ENCODE measurements at regions not wholly inside any gene's neighbourhood (a gene's known extent, or its start where the extent isn't known, plus 50 kb on each side); places are given as distances from the start of the nearest gene placed in this dataset.
"Not testable (repeated sequence)": the region's sequence is repeated elsewhere in the genome, so short reads cannot be mapped to it uniquely, and the experiment has no call there.

DNA sequence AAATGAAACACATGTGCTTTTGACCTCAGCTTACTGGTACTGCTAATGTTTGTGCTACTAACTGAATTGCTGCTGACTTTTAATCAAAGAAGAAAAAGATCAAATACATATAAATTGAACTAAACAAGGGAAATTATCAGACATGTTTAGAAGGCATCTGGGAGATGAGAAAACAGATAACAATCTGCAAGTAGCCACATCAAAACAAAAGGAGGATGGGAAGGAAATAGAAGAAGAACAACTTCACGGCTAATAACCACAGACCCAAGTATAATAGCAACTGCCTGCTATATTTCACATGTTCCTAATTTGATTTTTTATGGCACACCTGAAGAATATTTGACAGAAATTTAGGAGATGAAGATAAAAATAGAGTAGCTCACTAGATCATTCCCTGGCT is 542.6 kb upstream of the SYT4 start:
- DNase-seq, result no peak

DNA sequence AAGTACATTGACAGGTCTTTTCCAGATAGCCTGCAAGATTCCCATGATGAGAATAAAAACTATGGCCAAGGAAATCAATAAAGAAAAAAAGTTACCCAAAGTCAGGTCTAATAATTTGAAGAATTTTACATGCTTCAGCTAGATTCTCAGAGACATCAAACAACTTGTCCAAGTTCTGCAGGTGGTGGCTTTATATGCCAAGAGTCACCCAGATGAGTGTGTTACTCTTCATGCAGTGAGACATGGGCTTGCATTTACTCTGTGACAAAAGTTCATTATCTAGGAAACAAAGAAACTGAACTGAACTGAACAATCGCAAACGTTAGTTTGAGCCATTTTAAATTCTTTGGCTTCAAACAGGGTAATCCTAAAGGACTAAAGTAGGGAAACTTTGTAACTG is 548.5 kb upstream of the SYT4 start:
- DNase-seq, result no peak

DNA sequence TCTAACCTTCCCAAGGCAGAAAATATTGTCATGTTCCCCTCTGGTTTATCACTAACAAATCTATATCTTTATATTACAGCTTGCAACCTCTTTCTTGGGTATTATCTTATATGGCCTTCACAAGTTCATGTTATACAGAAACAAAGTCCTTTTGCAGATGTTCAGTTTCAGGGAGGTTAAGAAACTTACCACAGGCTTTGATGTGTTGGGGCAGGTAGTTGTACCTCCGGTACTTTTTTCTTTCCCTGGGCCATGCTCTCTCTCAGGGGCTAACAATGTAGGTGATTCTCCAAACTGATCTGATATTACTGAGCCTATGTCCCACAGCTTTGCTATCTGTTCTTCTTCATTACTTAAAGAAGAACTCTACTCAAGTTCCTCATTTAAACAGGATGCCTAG is 548.9 kb upstream of the SYT4 start:
- DNase-seq, result no peak

DNA sequence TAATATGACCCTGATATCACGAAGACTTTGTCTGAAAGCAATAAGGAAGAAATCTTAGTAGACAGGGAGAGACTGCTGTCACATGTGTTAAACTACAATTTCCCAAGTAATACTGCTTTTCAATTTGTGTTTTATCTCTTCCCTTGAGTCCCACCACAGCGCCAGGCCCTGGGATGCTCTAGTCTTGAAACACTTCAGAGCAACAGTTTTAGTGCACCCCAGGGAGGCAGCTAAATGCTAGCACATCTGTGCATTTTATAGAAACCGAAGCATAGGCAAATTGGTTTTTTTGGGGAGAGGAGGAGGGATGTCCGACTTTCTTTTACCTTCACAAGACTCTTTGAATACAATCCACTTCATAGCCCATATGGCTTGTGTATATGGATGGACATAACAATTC is 550.0 kb upstream of the SYT4 start:
- DNase-seq, result no peak

DNA sequence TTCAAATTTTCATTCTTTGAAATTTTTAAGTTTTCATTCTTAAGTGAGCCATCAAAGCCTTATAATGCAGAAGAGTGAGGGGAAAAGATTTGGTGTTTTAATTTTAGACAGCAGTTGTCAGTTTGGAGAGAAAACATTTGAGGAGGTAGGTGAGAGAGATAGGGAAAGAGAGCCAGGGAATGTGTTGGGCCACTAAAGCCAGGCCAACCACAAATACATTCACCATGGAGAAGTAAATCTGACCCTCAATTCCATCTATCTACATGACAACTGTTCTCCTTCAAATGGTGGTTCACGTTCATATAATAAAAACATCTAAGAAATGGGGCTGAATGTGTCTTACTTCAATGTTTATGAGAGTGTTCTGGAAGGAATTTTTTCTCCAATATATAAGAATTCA is 553.0 kb upstream of the SYT4 start:
- DNase-seq, result no peak

DNA sequence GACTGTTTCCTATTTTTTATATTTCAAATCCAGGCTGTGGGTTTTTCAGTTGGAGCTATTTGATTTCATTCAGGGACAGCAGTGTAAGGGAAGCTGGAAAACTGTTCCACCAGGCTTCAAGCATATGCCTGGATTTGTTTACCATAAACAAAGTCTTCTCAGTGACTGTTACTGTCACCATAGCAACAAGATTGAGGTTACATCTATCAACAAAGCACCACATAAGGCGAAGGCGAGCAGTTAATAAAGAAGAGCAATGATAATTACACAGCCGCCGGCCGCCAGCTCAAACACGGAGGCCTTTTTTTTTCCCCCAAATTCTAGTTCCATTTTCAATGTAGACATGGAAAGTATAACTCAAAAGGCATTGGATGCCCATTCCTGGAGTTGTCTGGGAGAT is 553.7 kb upstream of the SYT4 start:
- no peak for DNase-seq

DNA sequence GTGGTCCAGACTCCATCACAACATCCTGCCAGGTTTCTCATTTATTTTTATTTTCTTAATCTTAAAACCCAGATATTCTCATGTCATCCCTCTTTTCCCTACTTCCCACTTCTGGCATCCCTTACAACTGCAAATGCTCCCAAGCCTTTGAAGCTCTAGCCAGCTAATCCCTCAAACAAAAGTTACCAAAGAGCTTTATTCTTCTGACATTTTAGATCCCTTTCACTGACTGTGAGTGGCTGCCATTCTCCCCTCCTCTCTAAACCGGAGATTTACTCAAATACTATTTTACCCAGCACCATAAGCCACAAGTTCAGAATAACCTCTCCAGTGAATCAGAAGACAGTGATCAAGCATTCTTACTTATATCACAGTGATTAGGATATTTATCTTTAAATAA is 569.0 kb upstream of the SYT4 start:
- no peak for DNase-seq

DNA sequence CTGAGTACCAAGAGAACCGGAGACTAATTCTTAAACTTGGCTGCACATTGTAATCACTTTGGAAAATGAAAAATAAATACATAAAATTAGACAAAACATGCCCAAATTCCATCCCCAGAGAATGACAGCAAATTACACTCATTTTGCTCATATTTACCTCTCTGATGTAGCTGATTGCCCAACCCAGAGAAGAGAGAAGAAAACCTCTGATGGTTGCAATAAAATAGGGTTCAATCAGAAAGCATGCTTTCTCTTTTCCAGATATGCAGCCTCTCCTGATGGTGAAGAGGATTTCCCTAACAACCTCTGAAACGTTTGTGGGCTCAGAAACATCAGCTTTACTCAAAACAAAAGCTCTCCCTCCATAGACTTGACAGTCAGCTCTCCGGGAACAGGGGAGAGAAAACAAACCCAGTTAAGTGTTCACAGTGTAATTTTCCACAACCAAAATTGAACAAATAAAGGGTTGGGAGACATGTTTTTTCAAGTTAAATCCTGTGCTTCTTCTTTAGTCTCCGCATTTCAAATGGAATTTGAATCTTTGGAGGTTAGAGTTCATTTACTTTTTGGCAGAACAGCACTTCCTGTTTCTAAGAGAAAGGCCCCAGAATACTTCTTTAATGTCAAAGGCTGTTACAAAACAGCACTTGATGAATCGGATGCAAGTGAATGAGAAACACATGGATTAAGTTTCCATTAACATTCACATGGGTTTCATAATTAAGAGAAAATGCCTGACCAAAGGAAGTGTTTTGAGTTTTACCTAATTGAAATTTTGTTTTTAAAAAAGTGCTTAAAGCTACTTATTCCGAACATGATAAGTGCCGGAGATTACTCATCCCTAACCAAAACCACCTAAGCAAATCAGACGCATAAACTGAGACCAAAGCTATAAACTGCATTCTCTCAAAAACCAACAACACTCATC is 570.1 kb upstream of the SYT4 start:
- DNase-seq, result no peak

DNA sequence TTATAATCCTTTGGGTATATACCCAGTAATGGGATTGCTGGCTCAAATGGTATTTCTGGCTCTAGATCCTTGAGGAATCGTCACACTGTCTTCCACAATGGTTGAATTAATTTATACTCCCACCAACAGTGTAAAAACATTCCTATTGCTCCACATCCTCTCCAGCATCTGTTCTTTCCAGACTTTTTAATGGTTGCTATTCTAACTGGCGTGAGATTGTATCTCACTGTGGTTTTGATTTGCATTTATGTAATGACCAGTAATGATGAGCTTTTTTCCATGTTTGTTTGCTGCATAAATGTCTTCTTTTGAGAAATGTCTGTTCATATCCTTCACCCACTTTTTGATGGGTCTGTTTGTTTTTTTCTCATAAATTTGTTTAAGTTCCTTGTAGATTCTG is 572.5 kb upstream of the SYT4 start:
- DNase-seq, result not testable (repeated sequence)

DNA sequence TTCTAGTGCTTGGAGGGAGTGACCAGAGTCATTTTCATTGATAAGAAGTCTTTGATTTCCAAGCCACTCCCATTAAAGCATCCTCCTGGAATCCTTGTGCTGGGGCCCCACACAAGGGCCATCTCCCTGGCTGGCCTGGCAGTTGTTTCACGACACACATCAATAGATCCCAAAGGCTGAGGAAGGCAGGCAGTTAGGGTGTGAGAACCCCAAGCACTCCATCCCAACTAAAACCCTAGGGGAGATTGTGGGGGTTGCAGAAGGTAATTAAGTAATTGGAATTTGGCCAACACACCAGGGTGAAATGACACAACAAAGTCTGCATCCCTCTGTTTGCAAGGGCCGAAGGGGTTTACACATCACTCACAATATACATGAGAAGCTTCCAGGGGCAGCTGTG is 578.1 kb upstream of the SYT4 start:
- DNase-seq, result no peak

DNA sequence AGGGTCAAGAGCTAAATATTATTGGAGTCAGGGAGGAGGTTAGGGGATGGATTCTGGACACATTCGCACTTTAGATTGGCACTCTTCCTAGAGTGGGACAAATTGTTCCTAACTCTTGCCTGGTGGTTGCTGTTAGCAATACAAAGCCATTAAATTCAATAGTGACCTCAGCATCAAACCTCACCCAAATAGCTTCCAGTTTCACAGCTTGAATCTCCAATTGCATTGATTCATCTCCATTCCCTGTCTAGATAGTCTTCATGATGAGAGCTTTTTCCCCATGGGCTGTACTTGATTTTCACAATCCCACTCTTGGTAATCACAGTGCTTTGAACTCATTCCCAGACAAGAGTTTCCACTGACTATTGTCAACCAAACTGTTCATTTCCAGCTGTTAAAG is 585.9 kb upstream of the SYT4 start:
- DNase-seq, result no peak

DNA sequence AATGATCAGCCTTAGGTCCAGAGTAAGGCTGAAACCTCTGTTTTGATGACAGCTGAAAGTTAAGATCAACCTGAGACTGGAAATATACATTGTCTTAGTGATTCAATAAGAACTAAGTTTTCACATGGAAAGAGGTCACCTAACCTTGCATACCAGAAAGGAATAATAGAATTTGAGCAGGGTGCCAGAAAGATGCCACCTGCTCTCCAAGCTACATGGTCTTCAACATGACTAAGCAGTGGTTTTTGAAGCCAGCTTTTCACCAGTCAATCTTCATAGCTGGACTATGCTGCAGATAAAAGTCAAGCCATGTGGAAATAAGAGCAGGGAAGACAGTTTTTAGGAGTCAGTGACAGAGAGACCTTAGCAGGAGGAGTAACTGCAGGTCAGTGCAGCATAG is 589.4 kb upstream of the SYT4 start:
- DNase-seq, result no peak

DNA sequence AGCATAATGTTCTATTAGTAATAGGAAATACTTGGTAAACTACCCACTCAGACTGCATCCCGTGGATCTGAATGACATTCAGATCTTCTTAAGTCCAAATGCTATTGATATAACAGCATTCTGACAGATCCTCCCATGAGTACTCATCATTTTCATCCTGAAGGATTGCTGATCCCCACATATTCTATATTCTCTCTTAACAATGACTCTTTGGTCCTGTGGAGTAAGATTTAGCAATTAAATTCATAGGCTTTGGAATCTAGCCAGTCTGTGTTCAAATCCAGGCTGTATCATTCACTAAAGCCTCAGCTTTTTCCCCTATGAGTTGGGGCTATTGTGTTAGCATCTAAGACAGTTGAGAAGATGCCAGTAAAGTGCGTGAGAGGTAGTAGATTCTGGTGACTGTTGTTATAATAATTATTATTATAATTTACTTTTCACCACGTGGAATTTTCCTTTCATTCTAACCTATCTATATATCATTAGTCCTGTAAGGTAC is 591.3 kb upstream of the SYT4 start:
- no peak for DNase-seq

DNA sequence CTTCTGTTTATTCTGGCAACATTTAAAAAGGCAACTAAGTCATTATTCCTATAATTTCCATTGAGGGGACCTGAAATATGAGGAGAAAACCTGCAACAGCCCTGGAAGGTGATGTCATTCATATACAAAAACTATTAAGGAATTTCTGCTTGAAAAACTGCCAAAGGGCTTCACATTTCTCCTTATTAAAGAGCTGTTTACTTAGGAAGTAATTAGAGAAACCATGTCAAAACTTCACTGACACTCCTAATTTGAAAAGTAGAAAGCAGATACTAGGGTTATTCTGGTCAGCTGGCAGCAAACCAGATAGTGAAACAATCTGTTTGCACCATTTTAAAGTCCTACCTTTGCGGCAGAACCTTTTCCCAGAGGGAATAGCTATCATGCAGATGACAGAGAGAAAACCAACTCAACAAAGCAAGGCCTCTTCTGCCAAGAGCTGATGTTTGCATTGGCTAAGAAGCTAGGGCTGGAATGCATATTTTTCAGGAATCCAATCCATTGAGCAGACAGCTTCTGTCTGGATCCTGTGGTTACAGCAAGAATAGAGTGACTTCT is 592.2 kb upstream of the SYT4 start:
- no peak for DNase-seq

DNA sequence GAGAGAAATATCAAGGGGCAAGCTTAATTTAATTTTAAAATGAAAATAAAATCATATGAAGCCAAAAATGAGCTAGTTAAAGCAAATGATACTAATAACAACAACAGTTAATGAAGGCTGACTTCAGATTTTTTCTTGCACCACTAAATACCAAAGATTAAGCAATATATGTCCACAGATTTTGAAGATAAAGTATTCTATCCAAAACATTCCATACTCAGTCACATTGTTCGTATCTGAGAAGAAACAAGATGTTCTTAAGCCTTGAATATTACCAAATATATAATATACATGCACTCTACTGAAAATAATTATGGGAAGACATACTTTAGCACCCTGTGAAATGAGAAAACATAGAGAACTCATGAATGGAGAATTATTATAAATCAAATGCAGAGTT is 593.3 kb upstream of the SYT4 start:
- no peak for DNase-seq

DNA sequence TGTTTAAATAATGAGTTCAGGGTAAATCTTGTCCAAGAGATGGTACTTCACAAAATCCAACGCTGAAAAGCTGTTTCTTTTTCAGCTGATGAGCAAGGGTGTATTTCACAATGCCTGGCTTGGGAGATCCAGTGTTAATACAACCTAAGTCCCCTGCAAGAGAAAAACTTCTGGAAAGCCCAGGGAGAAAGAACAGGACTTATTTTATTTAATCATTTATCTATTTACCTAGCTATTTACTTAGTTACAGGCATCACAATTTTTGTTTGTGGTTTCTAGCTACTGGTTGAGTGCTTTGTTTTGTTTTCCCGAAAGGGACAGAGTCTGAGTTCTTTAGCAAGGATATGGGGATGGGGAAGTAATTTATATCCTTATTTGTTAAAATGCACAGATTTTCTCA is 598.2 kb upstream of the SYT4 start:
- no peak for DNase-seq

DNA sequence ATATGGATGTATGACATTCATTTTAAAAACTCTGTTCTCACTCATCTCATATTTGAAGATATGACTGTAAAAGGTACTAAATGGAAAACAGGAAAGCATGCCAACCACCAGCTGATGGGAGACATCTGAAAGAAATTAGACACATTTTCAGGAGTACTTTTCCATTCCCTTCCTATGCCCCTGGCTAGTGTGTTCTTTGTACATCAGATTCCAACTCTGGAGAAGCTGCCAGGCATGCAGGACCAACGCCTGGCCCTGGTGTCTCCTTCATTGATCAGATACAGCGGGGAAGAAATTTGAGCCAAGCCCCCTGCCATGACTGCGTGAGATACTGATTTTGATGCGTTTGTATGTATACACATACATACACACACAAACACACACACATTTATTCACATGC is 599.0 kb upstream of the SYT4 start:
- DNase-seq, result no peak

DNA sequence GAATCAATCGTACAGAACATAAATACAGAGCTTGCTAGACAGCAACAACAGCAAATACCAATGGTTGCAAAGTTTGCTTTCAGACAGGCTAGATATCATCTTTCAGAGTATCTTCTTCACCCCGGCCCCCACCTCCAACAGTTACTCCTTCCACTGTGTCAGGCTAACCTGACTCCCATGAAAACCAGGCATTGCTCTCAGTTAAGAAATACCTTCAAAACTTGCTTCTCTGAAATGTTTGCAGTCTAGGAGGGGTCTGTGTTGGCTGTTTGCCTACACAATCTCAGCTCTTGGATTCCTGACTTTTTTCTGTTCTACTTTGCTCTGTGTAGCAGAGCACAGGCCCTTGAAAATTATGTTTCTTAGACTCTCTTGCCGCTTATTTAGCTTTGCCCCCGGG is 599.5 kb upstream of the SYT4 start:
- no peak for DNase-seq

DNA sequence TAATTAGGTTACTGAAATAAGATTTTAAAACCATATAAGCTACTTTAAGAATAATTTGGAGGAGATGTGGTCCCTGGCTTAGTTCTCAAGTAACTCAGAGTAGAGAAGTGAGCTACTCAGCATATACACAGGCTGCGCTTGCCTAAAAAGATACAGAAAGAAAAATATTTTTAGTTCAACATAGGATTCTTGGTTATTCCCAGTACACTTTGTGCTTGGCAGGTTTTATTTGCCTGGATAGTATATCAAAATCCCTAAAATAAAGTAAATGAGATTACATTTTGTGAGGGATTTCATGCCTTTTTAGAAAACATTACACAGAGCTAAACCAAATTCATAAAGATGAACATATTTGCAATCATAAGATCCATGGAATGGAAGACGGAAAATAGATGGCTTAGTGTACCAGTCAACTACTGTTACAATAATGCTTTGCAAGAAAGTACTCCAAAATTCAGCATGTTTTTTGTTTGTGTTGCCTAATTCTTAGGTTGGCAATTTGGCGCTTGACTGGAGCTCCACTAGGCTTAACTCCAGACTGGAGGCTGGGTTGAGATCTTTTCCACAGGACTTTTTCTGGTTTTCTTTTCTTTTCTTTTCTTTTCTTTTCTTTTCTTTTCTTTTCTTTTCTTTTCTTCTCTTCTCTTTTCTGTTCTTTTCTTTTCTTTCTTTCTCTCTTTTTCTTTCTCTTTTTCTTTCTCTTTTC is 600.5 kb upstream of the SYT4 start:
- DNase-seq, result no peak

DNA sequence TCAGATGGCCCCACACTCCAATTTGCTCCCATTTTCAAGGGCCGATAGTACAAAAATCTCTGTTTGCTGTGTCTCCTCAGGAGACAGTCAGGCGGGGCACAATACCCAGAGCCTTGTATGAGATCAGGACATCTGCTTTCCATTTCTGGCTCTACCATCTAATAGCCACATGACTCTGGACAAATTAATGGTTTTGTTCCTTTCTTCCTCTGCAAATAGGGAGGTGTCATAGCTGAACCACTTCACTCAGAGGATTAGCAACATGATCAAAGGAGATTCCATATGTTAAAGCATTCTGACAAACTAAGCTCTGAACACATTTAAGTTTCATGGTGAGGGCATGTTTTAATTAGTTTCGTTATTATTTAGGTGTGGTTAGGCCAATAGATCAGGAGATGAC is 602.1 kb upstream of the SYT4 start:
- no peak for DNase-seq

DNA sequence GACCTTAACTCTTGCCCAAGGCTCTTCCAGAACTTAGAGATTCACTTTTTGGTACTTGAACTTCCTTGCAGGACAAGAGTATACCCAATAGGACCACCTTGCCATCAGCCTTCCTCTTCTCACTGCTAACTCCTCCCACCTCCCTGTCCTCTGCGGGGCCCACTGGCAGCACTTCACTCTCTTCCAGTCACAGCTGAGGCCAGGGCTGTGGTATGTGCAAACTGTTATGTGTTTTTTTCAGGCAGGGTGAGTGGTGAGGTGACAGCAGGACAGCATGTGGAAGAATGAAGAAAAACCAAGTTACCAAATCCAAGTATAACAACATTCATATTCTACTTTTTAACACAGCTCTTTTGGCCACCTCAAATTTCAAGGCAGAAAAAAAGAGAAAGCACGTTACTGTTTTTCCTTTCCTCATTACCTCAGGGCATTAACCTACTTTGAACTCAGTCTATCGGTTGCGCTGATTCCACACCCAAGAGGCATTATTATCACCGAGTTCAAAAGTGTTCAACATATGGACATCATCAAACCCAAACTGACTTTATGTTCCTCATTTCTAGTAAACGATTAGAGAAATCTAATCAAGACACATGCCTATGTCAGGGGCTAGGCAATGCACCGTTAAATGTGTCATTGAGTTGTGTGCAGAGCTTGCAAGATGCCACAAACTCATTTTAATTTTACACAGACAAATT is 605.2 kb upstream of the SYT4 start:
- DNase-seq, result no peak

DNA sequence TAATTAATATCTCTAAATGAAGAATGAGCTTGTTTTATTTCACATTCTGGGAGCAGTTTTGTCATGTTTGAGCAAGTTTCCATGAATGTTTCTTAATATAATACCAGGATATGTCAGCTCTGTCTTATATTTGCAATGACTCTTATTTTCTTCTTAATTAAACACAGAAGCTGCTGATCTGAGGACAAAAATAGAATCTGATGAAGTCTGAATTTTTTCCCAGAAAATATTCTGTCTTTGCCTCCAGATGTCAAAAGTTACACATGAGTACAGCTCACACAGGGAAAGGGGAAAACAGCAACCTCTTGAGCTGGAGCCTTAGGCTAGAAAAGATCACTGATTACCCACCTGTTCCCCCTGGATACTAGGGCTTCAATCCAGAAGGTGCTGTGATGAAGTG is 606.6 kb upstream of the SYT4 start:
- no peak for DNase-seq

DNA sequence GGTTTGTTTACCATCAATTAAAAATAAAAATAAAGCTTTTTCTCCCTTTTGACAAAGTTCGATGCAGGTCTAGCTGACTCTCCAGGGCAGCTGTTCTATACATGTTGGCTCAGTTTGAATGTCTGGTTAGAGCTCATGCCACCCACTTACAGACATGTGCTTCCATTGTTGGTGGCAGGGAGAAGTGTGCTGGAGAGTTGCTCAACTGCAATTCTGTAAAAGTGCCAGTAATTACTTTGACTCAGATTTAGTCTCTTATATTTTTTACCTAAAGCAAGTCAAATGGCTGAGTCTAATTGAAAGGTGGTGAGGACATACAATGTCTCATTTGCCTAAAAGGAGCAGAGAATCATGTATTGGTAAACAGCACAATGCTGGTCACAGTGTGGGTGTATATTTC is 609.1 kb upstream of the SYT4 start:
- DNase-seq, result no peak

All from T-helper 1 cell (primary cell).